Upper lobe of left lung (tissue), 6 donors: ENCODE measurements at regions not wholly inside any gene's neighbourhood (a gene's known extent, or its start where the extent isn't known, plus 50 kb on each side); places are given as distances from the start of the nearest gene placed in this dataset.

Experiments
- ATAC-seq, 2 donors: fragments of 200-7000 bp; cut with Tn5 transposase; one replicate each; pipeline ENCODE4 v1.9.1; 2022; ENCODE audit warnings: mild to moderate bottlenecking in 2 of 2, moderate library complexity in 2 of 2; ENCODE audit not compliant: low FRiP score in 2 of 2
- DNase-seq, 2 donors: peaks; one replicate each; pipeline ENCODE4 v3.0.0-alpha.2; 2019 to 2020
- H3K27ac ChIP-seq, 4 donors: fragments of 200-600 bp; sonication (generic); one replicate each; pipeline ENCODE4 v1.5.1; 2016 to 2019
- H3K27me3 ChIP-seq, 4 donors: fragments of 200-600 bp; sonication (generic); one replicate each; pipeline ENCODE4 v1.5.1; 2017 to 2019
- H3K36me3 ChIP-seq, 4 donors: fragments of 200-600 bp; sonication (generic); one replicate each; pipeline ENCODE4 v1.5.1; 2016 to 2019
- H3K4me1 ChIP-seq, 4 donors: fragments of 200-600 bp; sonication (generic); one replicate each; pipeline ENCODE4 v1.5.1; 2018 to 2019
- H3K4me3 ChIP-seq, 4 donors: fragments of 200-600 bp; sonication (generic); one replicate each; pipeline ENCODE4 v1.5.1; 2017 to 2019; ENCODE audit warnings: mild to moderate bottlenecking in 2 of 4, moderate library complexity in 1 of 4
- H3K9me3 ChIP-seq, 4 donors: fragments of 200-600 bp; sonication (generic); one replicate each; pipeline ENCODE4 v1.5.1; 2018 to 2019
- EP300 ChIP-seq, 4 donors: sonication (generic); formaldehyde crosslinking; IDR thresholded peaks; one replicate each; pipeline ENCODE4 v1.5.1; 2017; ENCODE audit warnings: antibody characterized with exemption in 4 of 4, control low read depth in 2 of 4
- POLR2A ChIP-seq, 4 donors: fragments of 450-650 bp; IDR thresholded peaks; one replicate each; pipeline ENCODE4 v1.5.1; 2016 to 2017; ENCODE audit warnings: antibody characterized with exemption in 4 of 4, mild to moderate bottlenecking in 2 of 4
- POLR2AphosphoS5 ChIP-seq, 2 donors: sonication (generic); formaldehyde crosslinking; IDR thresholded peaks; one replicate each; pipeline ENCODE4 v1.5.1; 2017; ENCODE audit warnings: antibody characterized with exemption in 2 of 2
- WGBS, 2 donors: methylation state at CpG; one replicate each; pipeline ENCODE4 v1.1.5; 2017 to 2018; 5-methylcytosine and 5-hydroxymethylcytosine counted together
- TF ChIP-seq, protein P1 (sequence below), 6 experiments: fragments of 450-650 bp in 4 of 6; fragments of 200-600 bp in 2 of 6; sonication (generic) in 2 of 6; IDR thresholded peaks; one replicate each; pipeline ENCODE4 v1.5.1; 2016 to 2019; ENCODE audit warnings: antibody characterized with exemption in 6 of 6
- donor health status: DM: no; HTN: no; CAD: no; lungs with moderate emphysema.
- donor health status: DM: no; HTN: yes; CAD: no; lungs with severe emphysema.

DNA sequence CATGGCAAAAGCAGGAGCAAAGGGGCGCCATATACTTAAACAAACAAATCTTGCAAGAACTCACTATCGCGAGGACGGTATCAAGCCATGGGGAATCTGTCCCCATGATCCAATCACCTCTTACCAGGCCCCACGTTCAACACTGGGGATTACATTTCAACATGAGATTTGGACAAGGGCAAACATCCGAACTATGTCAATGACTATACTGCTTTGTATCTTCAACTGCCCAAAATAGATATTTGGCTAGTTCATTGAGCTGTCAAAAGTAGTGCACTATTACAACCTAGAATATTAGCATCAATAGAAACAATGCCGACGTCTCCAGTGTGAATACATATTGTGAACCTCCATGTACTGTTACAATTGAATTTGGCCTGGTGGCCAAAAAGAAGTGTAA, 760.4 kb downstream of the MCTP2 start:
- 94% methylated on average over 8 of the region's 8 CpGs for WGBS, 2 donors
- Histone ChIP-seq H3K27ac (no peak overlapping the region), H3K4me1 (no peaks in the 10 kb centered on the region)

DNA sequence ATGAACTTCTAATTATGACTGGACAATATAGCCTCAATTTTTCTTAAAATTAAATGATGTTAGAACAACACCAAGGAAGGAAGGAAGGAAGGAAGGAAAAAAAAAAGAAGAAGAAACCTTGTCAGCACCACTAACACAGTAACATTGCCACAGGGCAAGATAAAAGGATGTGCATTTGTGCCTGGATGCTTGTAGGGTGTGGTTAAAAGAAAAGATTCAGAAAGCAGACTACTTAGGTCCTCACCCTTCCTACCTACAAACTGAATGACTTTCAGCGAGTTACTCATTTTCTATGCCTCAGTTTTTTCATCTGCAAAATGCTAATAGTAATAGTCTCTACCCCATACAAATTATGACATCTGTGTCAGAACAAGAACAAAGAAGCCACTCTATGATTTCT, 778.3 kb downstream of the MCTP2 start:
- no peaks in the 10 kb centered on the region for H3K36me3 ChIP-seq
- H3K4me3 ChIP-seq = no peak overlapping the region
- no peaks in the 10 kb centered on the region for H3K4me1 ChIP-seq
- ATAC-seq (no peak), DNase-seq (no peak)
- TF ChIP-seq EP300 (IDR thresholded peaks at IDR 0.05) = no peak
- no peak for TF ChIP-seq POLR2A (IDR thresholded peaks at IDR 0.05)
- TF ChIP-seq POLR2AphosphoS5 (IDR thresholded peaks at IDR 0.05) = no peak
- TF ChIP-seq, protein P1, sequence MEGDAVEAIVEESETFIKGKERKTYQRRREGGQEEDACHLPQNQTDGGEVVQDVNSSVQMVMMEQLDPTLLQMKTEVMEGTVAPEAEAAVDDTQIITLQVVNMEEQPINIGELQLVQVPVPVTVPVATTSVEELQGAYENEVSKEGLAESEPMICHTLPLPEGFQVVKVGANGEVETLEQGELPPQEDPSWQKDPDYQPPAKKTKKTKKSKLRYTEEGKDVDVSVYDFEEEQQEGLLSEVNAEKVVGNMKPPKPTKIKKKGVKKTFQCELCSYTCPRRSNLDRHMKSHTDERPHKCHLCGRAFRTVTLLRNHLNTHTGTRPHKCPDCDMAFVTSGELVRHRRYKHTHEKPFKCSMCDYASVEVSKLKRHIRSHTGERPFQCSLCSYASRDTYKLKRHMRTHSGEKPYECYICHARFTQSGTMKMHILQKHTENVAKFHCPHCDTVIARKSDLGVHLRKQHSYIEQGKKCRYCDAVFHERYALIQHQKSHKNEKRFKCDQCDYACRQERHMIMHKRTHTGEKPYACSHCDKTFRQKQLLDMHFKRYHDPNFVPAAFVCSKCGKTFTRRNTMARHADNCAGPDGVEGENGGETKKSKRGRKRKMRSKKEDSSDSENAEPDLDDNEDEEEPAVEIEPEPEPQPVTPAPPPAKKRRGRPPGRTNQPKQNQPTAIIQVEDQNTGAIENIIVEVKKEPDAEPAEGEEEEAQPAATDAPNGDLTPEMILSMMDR (IDR thresholded peaks at IDR 0.05) = no peak
- H3K27ac ChIP-seq = no peak overlapping the region
- no peaks in the 10 kb centered on the region for H3K9me3 ChIP-seq
- WGBS, 2 donors = 73 to 89% methylated on average over 1 of the region's 1 CpG
- no peaks in the 10 kb centered on the region for H3K27me3 ChIP-seq

More for the DNA sequence above, 760.4 kb downstream of the MCTP2 start:
- DNase-seq (no peak), ATAC-seq (no peak)
- TF ChIP-seq EP300 (IDR thresholded peaks at IDR 0.05) (no peak), POLR2AphosphoS5 (IDR thresholded peaks at IDR 0.05) (no peak), POLR2A (IDR thresholded peaks at IDR 0.05) (no peak)
- TF ChIP-seq, protein P1 (IDR thresholded peaks at IDR 0.05) = no peak
- Histone ChIP-seq H3K4me3 (no peak overlapping the region), H3K9me3 (no peaks in the 10 kb centered on the region), H3K36me3 (no peaks in the 10 kb centered on the region), H3K27me3 (no peaks in the 10 kb centered on the region)

DNA sequence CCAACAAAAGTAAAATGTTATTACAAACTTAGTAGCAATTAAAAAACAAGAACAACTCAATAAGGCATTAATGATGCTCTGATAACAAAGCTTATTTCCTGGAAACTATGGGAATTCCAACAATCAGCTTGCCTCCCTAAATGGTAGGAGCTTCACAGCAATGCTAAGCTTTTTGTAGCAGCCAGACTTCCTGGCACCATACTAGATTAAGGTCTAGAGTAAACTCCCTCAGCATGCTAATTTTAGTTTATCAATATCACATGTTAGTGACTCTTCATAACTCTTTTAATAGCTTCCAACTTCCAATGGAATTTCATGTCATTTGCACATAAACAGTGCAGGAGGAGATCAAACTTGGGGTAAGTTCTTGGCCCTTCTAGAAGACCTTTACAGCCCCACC, 782.0 kb downstream of the MCTP2 start:
- no peak for ATAC-seq
- H3K36me3 ChIP-seq = no peaks in the 10 kb centered on the region

DNA sequence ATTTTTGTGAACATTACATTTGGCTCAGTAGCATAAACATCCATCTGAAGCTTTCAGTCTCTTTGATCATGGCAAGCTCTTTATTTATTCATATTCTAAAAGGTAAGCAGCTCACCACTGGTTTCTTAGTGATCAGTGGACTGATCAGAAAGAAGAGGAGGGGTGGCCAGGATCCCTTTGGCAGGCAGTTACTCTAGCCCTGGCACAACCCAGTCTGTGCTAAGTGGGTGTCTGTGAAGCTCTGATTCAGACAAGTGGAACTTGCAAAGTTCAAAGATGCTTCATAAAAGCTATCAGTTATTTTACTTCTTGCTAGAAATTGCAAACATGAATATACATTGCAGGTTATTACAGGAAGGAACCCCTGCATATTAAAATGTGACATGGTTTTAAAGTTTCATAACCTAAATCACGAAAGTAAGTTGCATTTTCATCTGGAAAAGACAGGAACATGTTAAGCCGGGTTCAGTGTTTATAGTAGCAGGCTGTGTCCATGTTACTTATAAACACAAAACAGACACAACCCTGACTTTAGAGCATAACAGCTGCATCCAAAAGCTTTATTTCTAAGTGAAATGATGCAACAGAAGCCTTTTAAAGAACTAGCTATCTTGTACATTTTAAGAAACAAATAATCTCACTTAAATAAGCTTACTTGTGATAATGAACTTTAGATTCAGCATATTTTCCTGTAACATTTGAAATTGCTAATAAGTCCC, 785.3 kb downstream of the MCTP2 start:
- WGBS, 2 donors = 41 to 55% methylated on average over 2 of the region's 2 CpGs
- no peak overlapping the region for H3K27ac ChIP-seq

More for the DNA sequence above, 782.0 kb downstream of the MCTP2 start:
- H3K27me3 ChIP-seq = no peaks in the 10 kb centered on the region
- H3K27ac ChIP-seq = no peak overlapping the region
- H3K9me3 ChIP-seq = no peaks in the 10 kb centered on the region
- no peak for DNase-seq
- TF ChIP-seq, protein P1 (IDR thresholded peaks at IDR 0.05) = no peak
- no peak for TF ChIP-seq POLR2A (IDR thresholded peaks at IDR 0.05)
- no peak for TF ChIP-seq EP300 (IDR thresholded peaks at IDR 0.05)
- no peak for TF ChIP-seq POLR2AphosphoS5 (IDR thresholded peaks at IDR 0.05)
- H3K4me3 ChIP-seq = no peak overlapping the region
- peaks cover 0 to 8% (median 6%) of the 10 kb centered on the region in 4 donors for H3K4me1 ChIP-seq

More for the DNA sequence above, 785.3 kb downstream of the MCTP2 start:
- DNase-seq (no peak), ATAC-seq (no peak)
- Histone ChIP-seq H3K4me3 (no peak overlapping the region), H3K36me3 (no peaks in the 10 kb centered on the region), H3K27me3 (no peaks in the 10 kb centered on the region), H3K4me1 (peaks cover 5 to 19% (median 8%) of the 10 kb centered on the region in 4 donors), H3K9me3 (no peaks in the 10 kb centered on the region)
- no peak for TF ChIP-seq EP300 (IDR thresholded peaks at IDR 0.05)
- no peak for TF ChIP-seq POLR2A (IDR thresholded peaks at IDR 0.05)
- no peak for TF ChIP-seq POLR2AphosphoS5 (IDR thresholded peaks at IDR 0.05)
- TF ChIP-seq, protein P1 (IDR thresholded peaks at IDR 0.05) = no peak
